ENCODE measurements at regions not wholly inside any gene's neighbourhood (a gene's known extent, or its start where the extent isn't known, plus 50 kb on each side); places are given as distances from the start of the nearest gene placed in this dataset.

DNA sequence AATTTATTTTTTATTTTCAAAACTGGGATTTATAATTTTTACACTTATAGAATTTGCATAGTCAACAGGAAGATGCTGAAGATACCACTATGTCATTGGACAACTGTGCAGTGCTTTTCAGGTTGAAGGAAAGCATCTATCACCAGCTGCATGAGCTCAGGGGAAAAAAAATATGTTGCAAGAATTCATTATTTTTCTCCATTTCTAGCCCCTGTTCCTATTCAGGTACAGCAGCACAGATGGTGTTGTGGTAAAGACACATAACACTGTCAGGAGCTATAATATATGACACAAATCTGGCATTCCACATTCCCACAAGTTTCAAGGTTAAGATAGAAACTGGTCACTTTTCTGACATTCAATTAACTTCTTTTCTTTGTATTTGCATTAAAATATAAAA is 1088.6 kb downstream of the MAT2B start:
- TF ChIP-seq, protein P1, sequence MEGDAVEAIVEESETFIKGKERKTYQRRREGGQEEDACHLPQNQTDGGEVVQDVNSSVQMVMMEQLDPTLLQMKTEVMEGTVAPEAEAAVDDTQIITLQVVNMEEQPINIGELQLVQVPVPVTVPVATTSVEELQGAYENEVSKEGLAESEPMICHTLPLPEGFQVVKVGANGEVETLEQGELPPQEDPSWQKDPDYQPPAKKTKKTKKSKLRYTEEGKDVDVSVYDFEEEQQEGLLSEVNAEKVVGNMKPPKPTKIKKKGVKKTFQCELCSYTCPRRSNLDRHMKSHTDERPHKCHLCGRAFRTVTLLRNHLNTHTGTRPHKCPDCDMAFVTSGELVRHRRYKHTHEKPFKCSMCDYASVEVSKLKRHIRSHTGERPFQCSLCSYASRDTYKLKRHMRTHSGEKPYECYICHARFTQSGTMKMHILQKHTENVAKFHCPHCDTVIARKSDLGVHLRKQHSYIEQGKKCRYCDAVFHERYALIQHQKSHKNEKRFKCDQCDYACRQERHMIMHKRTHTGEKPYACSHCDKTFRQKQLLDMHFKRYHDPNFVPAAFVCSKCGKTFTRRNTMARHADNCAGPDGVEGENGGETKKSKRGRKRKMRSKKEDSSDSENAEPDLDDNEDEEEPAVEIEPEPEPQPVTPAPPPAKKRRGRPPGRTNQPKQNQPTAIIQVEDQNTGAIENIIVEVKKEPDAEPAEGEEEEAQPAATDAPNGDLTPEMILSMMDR (IDR thresholded peaks at IDR 0.05; ENCODE audit: extremely low read depth in 1 of 2, insufficient read depth in 1 of 2, low read depth in 1 of 2, low read length in 2 of 2) = no peak
- TF ChIP-seq MAX (IDR thresholded peaks at IDR 0.05; ENCODE audit: insufficient read depth, insufficient read length) = no peak
- TF ChIP-seq FOS (IDR thresholded peaks at IDR 0.05; ENCODE audit: borderline replicate concordance, insufficient read depth, low read length) = no peak
- TF ChIP-seq POLR2AphosphoS5 (IDR thresholded peaks at IDR 0.05; ENCODE audit: insufficient read depth, low read depth, low read length) = no peak
- no peak for TF ChIP-seq EZH2 (IDR thresholded peaks at IDR 0.05; ENCODE audit: borderline replicate concordance, low read depth, low read length, severe bottlenecking)
- no peak for TF ChIP-seq MYC (IDR thresholded peaks at IDR 0.05; ENCODE audit: low read depth, low read length)

Data from endothelial cell of umbilical vein (primary cell).